RWPE2 (cell line): ENCODE measurements at regions not wholly inside any gene's neighbourhood (a gene's known extent, or its start where the extent isn't known, plus 50 kb on each side); places are given as distances from the start of the nearest gene placed in this dataset.
"Not testable (repeated sequence)": the region's sequence is repeated elsewhere in the genome, so short reads cannot be mapped to it uniquely, and the experiment has no call there.

Experiments used
- ATAC-seq: fragments of 200-7000 bp; cut with Tn5 transposase; 3 replicates; pipeline ENCODE4 v1.9.1; 2021; ENCODE audit warnings: low read depth
- DNase-seq: peaks from one replicate; pipeline ENCODE4 v3.0.0-alpha.2; 2020; ENCODE audit warnings: low spot score
- H3K27ac ChIP-seq: fragments of 450-650 bp; 2 replicates; pipeline ENCODE4 v1.5.1; 2017; ENCODE audit warnings: mild to moderate bottlenecking; ENCODE audit not compliant: poor library complexity, severe bottlenecking
- H3K27me3 ChIP-seq: fragments of 250-450 bp; sonication (Bioruptor Pico); 2 replicates; pipeline ENCODE4 v1.5.1; 2021; ENCODE audit warnings: mild to moderate bottlenecking, moderate library complexity; ENCODE audit not compliant: insufficient read depth, poor library complexity, severe bottlenecking
- H3K36me3 ChIP-seq: fragments of 250-450 bp; sonication (Bioruptor Pico); 2 replicates; pipeline ENCODE4 v1.5.1; 2020; ENCODE audit warnings: low read depth, mild to moderate bottlenecking, moderate library complexity
- H3K4me1 ChIP-seq: fragments of 250-450 bp; sonication (Bioruptor Pico); 2 replicates; pipeline ENCODE4 v1.5.1; 2021; ENCODE audit warnings: mild to moderate bottlenecking, moderate library complexity; ENCODE audit not compliant: insufficient read depth, poor library complexity, severe bottlenecking
- H3K4me3 ChIP-seq: fragments of 250-450 bp; sonication (Bioruptor Pico); 2 replicates; pipeline ENCODE4 v1.5.1; 2021; ENCODE audit warnings: mild to moderate bottlenecking, moderate library complexity; ENCODE audit not compliant: severe bottlenecking
- H3K9me3 ChIP-seq: fragments of 250-450 bp; sonication (Bioruptor Pico); 2 replicates; pipeline ENCODE4 v1.5.1; 2021; ENCODE audit warnings: mild to moderate bottlenecking, moderate library complexity; ENCODE audit not compliant: severe bottlenecking
- CTCF ChIP-seq: fragments of 450-650 bp; IDR thresholded peaks from one replicate; pipeline ENCODE4 v1.5.1; 2017; ENCODE audit warnings: mild to moderate bottlenecking, moderate library complexity; ENCODE audit not compliant: poor library complexity, severe bottlenecking

GRCh38 chr22:26837784-26838470 is 180.5 kb downstream of the MIAT start:
- ATAC-seq: no peak
- Histone ChIP-seq H3K27me3 (no peaks in the 10 kb centered on the region), H3K4me1 (no peaks in the 10 kb centered on the region), H3K4me3 (no peak overlapping the region), H3K27ac (no peak overlapping the region), H3K36me3 (no peaks in the 10 kb centered on the region), H3K9me3 (no peaks in the 10 kb centered on the region)
- TF ChIP-seq CTCF: no peak
- DNase-seq: no peak

- no peak for DNase-seq
- Histone ChIP-seq H3K36me3 (no peaks in the 10 kb centered on the region), H3K4me1 (no peaks in the 10 kb centered on the region), H3K27me3 (no peaks in the 10 kb centered on the region), H3K4me3 (no peak overlapping the region), H3K27ac (no peak overlapping the region), H3K9me3 (no peaks in the 10 kb centered on the region)
- no peak for TF ChIP-seq CTCF
- ATAC-seq: no peak
These were observed 181.1 kb downstream of the MIAT start for GRCh38 chr22:26838471-26838825.

GRCh38 chr22:26839216-26839615 is 181.8 kb downstream of the MIAT start:
- no peak for ATAC-seq
- no peak overlapping the region for H3K27ac ChIP-seq
- H3K4me1 ChIP-seq: no peaks in the 10 kb centered on the region
- no peaks in the 10 kb centered on the region for H3K9me3 ChIP-seq
- no peak for DNase-seq
- H3K27me3 ChIP-seq: no peaks in the 10 kb centered on the region
- H3K4me3 ChIP-seq: no peak overlapping the region
- no peaks in the 10 kb centered on the region for H3K36me3 ChIP-seq
- TF ChIP-seq CTCF: no peak

- not testable (repeated sequence) for DNase-seq, H3K36me3 ChIP-seq, ATAC-seq, H3K27me3 ChIP-seq, H3K4me3 ChIP-seq, H3K9me3 ChIP-seq, H3K4me1 ChIP-seq, H3K27ac ChIP-seq
These were observed 183.4 kb downstream of the MIAT start for GRCh38 chr22:26840770-26841169.

GRCh38 chr22:26842103-26842502 is 184.7 kb downstream of the MIAT start:
- Histone ChIP-seq H3K4me3 (no peak overlapping the region), H3K36me3 (no peaks in the 10 kb centered on the region), H3K27me3 (no peaks in the 10 kb centered on the region), H3K9me3 (no peaks in the 10 kb centered on the region), H3K4me1 (no peaks in the 10 kb centered on the region), H3K27ac (no peak overlapping the region)
- ATAC-seq: no peak
- no peak for TF ChIP-seq CTCF
- no peak for DNase-seq
